ENCODE measurements at regions not wholly inside any gene's neighbourhood (a gene's known extent, or its start where the extent isn't known, plus 50 kb on each side); places are given as distances from the start of the nearest gene placed in this dataset.
"Not testable (repeated sequence)": the region's sequence is repeated elsewhere in the genome, so short reads cannot be mapped to it uniquely, and the experiment has no call there.

GRCh38 chr16:26816885-26817571 is 249.7 kb upstream of the C16orf82 start:
- DNase-seq (ENCODE audit: low read depth), result no peak
- no peak for TF ChIP-seq CTCF (IDR thresholded peaks at IDR 0.05; ENCODE audit: control insufficient read depth, insufficient read depth, low read depth, low read length, missing control alignments)

GRCh38 chr16:26818393-26818792 is 248.3 kb upstream of the C16orf82 start:
- no peak for DNase-seq (ENCODE audit: low read depth)
- TF ChIP-seq CTCF (IDR thresholded peaks at IDR 0.05; ENCODE audit: control insufficient read depth, insufficient read depth, low read depth, low read length, missing control alignments), result no peak
- H3K4me3 ChIP-seq (ENCODE audit: control insufficient read depth, low read depth, low read length), result no peak overlapping the region

More at GRCh38 chr16:26816885-26817571, 249.7 kb upstream of the C16orf82 start:
- peak overlapping the region; percentile 17 for H3K4me3 ChIP-seq (ENCODE audit: control insufficient read depth, low read depth, low read length)

- DNase-seq (ENCODE audit: low read depth), result no peak
- no peak for TF ChIP-seq CTCF (IDR thresholded peaks at IDR 0.05; ENCODE audit: control insufficient read depth, insufficient read depth, low read depth, low read length, missing control alignments)
- no peak overlapping the region for H3K4me3 ChIP-seq (ENCODE audit: control insufficient read depth, low read depth, low read length)
Measured at GRCh38 chr16:26824469-26824868, 242.3 kb upstream of the C16orf82 start.

GRCh38 chr16:26826500-26826899 is 240.2 kb upstream of the C16orf82 start:
- no peak overlapping the region for H3K4me3 ChIP-seq (ENCODE audit: control insufficient read depth, low read depth, low read length)
- TF ChIP-seq CTCF (IDR thresholded peaks at IDR 0.05; ENCODE audit: control insufficient read depth, insufficient read depth, low read depth, low read length, missing control alignments), result no peak
- no peak for DNase-seq (ENCODE audit: low read depth)

- DNase-seq (ENCODE audit: low read depth), result no peak
- TF ChIP-seq CTCF (IDR thresholded peaks at IDR 0.05; ENCODE audit: control insufficient read depth, insufficient read depth, low read depth, low read length, missing control alignments), result no peak
- no peak overlapping the region for H3K4me3 ChIP-seq (ENCODE audit: control insufficient read depth, low read depth, low read length)
Measured at GRCh38 chr16:26827386-26827785, 239.3 kb upstream of the C16orf82 start.

GRCh38 chr16:26830428-26831127 is 236.1 kb upstream of the C16orf82 start:
- DNase-seq (ENCODE audit: low read depth), result no peak
- H3K4me3 ChIP-seq (ENCODE audit: control insufficient read depth, low read depth, low read length), result no peak overlapping the region
- no peak for TF ChIP-seq CTCF (IDR thresholded peaks at IDR 0.05; ENCODE audit: control insufficient read depth, insufficient read depth, low read depth, low read length, missing control alignments)

GRCh38 chr16:26836114-26836513 is 230.6 kb upstream of the C16orf82 start:
- H3K4me3 ChIP-seq (ENCODE audit: control insufficient read depth, low read depth, low read length); DNase-seq (ENCODE audit: low read depth): not testable (repeated sequence)

Measured in AG09309 (cell line).